GM18498 (cell line): ENCODE measurements at regions not wholly inside any gene's neighbourhood (a gene's known extent, or its start where the extent isn't known, plus 50 kb on each side); places are given as distances from the start of the nearest gene placed in this dataset.

ENCODE experiments used
- ATAC-seq: cut with Tn5 transposase; IDR thresholded peaks from one replicate; pipeline ENCODE4 v1.9.1; 2021; ENCODE audit warnings: mild to moderate bottlenecking, moderate library complexity; ENCODE audit not compliant: unreplicated experiment

GRCh38 chr5:167243463-167243862, 1048.0 kb upstream of the WWC1 start:
- no peak for ATAC-seq

GRCh38 chr5:167244583-167244982, 1046.9 kb upstream of the WWC1 start:
- ATAC-seq, result no peak

DNA sequence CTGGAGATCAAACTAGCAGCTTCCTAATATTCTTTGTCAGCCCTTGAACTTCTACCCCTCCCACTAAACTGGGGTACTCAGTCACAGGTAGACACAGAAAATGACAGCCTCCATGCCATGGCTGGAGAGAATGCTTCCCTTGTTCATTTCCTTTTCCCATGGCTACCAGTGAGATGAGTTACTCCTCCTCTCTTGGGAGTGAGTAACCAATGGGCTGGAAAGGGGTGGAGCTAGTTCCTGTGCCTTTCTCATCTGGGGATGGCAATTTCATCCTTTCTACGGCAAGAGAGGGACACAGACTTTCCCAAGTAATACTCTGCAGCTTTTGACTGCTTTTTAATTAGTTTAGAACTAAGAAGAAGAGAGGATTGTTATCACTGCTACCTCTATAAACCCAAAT, 1045.6 kb upstream of the WWC1 start:
- no peak for ATAC-seq

DNA sequence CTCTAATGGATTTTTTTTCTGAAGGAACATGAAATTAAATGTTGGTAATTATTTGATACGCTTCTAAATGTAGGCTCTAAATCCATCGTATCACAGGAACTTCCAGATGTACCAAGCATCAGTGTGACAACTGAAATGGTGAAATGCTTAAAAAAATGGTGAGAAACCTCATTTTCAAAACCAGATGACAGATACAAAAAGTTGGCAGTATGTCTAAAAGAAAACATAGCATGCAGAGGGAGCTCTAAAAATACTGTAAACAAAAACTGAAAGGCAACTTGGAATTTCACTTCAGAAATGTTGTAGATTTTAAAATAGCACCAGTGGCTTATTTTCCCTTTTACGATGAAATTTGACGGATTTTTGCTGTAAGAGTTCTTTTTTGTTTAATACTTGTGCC, 1043.6 kb upstream of the WWC1 start:
- no peak for ATAC-seq

DNA sequence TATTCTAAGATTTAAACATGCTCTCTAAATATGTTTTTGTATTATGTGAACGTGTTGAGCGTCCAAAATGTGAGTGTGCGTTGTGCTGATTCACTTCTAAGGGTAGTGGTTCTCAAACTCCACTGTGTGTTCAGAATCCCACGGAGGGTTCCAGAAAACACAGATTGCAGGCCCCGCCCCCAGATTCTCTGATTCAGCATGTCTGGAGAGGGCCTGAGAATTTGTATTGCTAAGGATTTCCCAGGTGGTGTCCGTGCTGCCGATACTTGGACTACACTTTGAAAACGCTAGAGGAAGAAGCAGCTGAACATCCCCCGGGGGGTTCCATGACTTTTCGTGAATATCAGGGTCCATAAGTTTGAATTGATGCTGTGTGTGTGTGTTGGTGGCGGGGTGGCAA, 1043.2 kb upstream of the WWC1 start:
- no peak for ATAC-seq

- ATAC-seq, result no peak
These were observed 1040.4 kb upstream of the WWC1 start for GRCh38 chr5:167250996-167251395.

DNA sequence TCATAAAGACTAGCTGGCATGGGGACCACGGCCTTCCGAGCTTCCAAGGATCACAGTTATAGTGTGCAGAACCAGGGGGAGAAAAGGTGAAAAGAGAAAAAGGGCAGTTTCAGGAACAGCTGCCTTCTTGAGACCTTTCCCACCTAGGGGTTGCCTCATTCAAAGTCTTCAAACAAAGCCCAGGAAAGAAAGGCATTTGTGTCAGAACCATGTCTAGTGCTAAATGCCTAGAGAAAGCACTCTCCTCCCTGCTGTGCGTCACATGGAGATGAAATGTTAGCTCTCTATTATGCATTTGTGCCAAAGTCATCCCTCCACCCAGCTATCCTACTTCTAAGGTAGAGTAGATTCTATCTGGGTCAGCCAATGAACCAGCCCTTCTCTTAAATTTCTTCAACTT, 1037.3 kb upstream of the WWC1 start:
- no peak for ATAC-seq

GRCh38 chr5:167255926-167256325, 1035.5 kb upstream of the WWC1 start:
- ATAC-seq, result no peak

- ATAC-seq, result no peak
These were observed 1031.6 kb upstream of the WWC1 start for GRCh38 chr5:167259806-167260205.

DNA sequence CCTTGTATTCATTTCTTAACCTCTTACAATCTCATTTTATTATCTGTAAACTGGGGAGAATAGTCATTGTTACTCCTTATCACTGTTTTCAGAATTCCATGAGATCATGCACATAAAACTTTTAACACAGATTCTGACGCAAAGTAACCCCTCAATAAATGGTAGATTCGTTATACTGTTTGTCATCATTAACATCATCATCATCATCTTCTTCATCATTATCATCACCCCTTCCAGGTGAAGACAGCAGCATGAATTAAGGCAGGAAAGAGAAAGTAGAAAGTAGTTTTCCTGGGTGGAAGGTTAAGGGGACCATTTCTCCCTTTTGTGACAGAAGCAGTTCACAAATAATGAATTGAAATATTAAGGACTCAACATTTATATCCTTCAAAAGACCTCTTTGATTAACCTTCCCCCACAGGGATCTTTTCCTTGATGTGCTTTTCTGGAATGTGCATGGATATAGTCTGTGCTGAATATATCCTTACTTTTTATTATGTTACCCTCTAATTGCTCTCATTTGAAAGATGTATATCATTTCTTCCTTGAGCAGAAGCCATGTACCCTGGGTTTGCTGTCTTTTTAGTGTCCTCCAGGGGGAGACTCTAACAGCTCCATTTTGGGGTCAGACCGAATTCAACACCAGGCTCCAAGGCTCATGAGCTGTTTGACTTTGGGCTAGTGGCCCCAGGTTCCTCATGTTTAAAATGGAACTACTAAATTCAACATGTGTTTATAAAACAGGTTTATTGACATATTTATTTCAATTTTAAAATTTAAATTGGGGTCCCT, 1029.9 kb upstream of the WWC1 start:
- ATAC-seq, result no peak

- no peak for ATAC-seq
These were observed 1028.3 kb upstream of the WWC1 start for GRCh38 chr5:167263185-167263584.

- ATAC-seq, result no peak
These were observed 1027.1 kb upstream of the WWC1 start for GRCh38 chr5:167264348-167264747.

GRCh38 chr5:167268337-167268736, 1023.1 kb upstream of the WWC1 start:
- no peak for ATAC-seq

GRCh38 chr5:167269146-167269545, 1022.3 kb upstream of the WWC1 start:
- ATAC-seq, result no peak

- no peak for ATAC-seq
These were observed 1020.4 kb upstream of the WWC1 start for GRCh38 chr5:167271081-167271480.

GRCh38 chr5:167271511-167271910, 1019.9 kb upstream of the WWC1 start:
- ATAC-seq, result no peak

- no peak for ATAC-seq
These were observed 1011.3 kb upstream of the WWC1 start for GRCh38 chr5:167280111-167280510.

DNA sequence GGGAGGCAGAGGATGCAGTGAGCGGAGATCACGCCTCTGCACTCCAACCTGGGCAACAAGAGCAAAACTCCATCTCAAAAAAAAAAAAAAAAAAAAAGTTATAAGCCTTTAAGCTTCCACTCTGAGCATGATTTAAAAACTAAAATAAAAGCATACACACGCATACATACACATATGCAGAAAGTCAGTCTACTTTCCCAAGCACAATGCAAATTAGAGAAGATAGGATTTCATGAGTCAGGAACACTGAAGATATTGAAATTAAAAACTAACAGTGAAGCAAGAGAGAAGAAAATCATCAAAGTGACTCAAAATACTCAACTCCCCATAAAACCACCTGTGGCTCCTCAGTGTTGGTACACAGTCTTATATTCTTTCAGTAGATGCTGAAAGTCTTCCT, 1009.5 kb upstream of the WWC1 start:
- ATAC-seq, result no peak

- ATAC-seq, result no peak
These were observed 1007.8 kb upstream of the WWC1 start for GRCh38 chr5:167283691-167284090.

GRCh38 chr5:167284222-167284890, 1007.1 kb upstream of the WWC1 start:
- ATAC-seq, result no peak

- no peak for ATAC-seq
These were observed 1005.9 kb upstream of the WWC1 start for GRCh38 chr5:167285591-167285990.

DNA sequence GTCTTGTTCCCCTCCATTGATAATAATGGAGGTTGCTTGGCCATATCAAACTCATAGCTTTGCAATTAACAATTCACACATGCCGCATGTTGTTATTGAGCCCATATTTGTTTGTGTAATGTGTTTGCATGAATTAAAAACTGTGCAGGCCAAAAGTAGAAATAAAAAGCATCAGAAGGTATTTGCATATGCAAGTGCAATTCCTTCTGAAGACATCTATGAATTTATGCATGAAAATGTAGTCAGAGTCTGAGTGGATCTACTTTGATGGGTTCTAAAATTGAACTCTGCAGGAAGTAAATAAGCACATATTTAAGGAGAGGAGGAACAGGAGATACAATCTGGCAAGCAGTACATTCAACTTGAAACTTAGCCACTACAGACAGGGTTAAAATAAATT, 1004.6 kb upstream of the WWC1 start:
- ATAC-seq, result no peak

DNA sequence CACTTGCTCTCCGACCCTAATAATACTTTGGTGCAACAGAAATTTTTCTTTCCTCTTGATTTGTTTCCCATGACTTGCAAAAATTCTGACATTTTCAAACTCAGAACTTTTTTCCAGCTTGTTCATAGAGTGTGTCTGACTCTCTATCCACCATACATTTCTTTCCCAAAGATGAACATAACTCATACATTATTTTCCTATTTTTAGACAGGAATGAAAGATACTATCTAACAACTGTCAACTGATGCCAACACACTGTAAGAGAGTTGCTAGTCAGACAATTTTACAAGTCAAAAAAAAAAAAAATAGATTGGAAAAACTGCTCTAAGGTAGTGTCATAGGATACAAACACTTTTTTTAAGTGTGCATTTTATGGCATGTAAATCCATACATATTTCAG, 1001.0 kb upstream of the WWC1 start:
- ATAC-seq, result no peak
